GM18868 (cell line): ENCODE measurements at regions not wholly inside any gene's neighbourhood (a gene's known extent, or its start where the extent isn't known, plus 50 kb on each side); places are given as distances from the start of the nearest gene placed in this dataset.
"Not testable (repeated sequence)": the region's sequence is repeated elsewhere in the genome, so short reads cannot be mapped to it uniquely, and the experiment has no call there.

Source experiments
- ATAC-seq: cut with Tn5 transposase; IDR thresholded peaks from one replicate; pipeline ENCODE4 v1.9.1; 2021; ENCODE audit warnings: mild to moderate bottlenecking, moderate library complexity; ENCODE audit not compliant: unreplicated experiment

DNA sequence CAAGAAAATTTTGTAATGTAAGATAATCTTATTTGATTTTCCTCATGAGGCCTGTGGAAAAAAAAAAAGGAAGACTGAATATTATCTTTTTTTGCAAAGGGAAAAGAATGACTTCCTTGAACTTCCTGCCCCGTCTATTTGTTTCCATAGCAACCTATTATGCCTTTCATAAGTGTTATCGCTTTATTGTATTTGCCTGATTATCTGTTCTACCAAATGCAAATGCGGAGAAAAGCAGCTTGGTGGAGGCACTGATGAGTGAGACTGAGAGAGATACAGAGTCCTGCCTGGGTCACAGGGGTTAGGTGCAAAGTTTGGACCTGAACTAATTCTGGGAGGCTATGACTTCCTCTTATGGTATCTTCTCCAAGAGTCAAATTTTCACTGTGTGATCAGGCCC is 334.0 kb upstream of the KCNMB2 start:
- ATAC-seq, result no peak

DNA sequence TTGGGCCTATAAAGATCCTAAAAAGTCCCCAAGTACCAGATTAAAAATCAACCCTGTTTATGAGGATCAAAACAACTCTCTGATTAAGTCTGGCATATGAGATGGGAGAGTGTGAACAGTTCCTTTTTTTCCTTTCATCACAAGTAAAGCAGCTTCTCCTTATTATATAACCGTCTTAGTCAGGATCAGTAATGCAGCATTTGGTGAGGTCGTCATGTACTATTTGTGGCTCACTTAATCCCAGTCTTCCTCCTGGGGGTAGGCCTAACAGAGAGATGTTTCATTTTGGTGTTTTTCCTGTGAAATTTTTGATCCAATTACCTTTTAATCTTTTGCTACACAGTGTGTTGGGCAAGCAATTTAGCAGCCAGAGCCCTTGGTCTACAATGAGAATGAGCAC is 333.1 kb upstream of the KCNMB2 start:
- ATAC-seq, result no peak

DNA sequence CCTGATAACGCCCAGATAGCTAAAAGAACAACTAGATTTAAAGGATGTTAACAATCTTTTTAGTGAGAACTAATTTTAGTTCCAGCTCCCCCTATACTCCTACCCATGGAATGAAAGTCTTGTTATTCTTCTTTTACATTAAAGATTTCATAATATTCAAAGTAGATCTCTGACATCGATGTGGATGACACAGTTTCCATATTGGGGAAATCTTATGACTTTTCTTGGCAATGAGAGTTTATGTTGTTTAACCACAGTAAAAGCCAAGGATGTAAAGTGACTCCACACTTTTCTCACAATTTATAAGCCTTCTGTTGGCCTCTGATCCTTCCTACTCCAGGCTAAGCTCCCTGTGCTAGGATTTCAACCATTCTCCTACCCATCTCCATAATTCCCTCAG is 332.6 kb upstream of the KCNMB2 start:
- ATAC-seq, result no peak

DNA sequence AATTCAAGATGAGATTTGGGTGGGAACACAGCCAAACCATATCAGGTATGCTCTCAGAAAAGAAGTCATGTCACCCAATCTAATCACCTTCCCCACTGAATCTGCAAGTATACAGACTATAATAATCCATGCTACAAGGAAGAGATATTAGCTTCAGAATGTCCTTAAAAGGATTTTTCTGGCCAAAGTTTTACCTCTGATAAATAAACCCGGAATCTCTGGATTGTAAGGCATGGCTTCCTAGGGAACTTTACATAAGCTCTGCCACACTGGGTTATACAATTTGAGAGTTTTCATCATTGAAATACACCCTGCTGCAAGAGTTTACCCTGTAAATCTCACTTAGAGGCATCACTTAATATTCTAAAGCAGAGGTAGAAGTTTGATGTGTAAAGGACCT is 330.5 kb upstream of the KCNMB2 start:
- ATAC-seq, result no peak

DNA sequence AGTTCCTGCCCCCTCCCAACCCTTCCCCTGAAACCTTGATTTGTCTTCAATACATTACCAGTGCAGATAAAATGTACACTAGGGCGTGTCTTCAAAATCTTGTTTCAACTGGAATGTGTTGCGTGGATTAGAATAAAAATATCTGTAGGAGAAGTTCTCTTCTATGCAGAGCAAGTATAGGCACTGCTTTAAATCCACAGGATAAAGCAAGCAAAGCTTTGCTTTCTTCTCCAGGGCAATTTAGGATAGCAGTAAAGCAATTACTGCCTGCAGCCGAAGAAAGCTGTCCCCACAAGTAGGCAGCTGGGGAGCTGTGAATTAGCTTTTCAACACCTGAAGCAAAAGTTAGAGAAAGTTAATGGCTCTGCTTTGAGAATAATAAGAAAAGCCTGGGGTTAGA is 329.7 kb upstream of the KCNMB2 start:
- ATAC-seq, result no peak

DNA sequence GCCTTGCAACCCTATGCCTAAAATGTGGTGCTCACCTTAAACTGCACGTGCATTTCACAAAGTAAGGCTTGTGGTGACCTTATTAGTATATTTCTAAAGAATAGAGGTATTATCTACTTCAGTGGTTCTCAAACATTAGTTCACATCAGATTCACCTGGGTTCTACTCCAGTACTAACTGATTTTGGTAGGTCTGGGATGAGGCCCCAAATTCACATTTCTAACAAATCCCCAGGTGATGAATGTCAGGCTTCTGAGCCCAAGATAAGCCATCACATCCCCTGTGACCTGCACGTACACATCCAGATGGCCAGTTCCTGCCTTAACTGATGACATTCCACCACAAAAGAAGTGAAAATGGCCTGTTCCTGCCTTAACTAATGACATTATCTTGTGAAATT is 329.1 kb upstream of the KCNMB2 start:
- ATAC-seq, result not testable (repeated sequence)

DNA sequence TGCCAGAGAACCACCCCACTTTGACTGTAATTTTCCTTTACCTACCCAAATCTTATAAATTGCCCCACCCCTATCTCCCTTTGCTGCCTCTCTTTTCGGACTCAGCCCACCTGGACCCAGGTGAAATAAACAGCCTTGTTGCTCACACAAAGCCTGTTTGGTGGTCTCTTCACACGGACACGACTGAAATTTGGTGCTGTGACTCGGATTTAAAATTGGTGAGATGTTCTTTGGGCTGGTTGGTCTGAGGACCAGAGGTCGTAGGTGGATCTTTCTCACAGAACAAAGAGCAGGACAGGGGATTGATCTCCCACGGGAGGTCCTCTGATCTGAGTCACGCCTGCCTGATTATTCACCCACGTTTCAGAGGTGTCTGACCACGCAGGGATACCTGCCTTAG is 328.6 kb upstream of the KCNMB2 start:
- ATAC-seq, result not testable (repeated sequence)

DNA sequence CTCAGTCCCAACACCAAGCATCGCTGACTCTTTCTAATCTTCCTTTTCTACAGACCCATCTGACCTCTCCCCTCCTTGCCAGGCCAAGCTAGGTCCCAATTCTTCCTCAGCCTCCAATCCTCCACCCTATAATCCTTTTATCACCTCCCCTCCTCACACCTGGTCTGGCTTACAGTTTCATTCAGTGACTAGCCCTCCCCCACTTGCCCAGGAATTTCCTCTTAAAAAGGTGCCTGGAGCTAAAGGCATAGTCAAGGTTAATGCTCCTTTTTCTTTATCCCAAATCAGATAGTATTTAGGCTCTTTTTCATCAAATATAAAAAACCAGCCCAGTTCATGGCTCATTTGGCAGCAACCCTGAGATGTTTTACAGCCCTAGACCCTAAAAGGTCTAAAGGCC is 327.1 kb upstream of the KCNMB2 start:
- ATAC-seq, result not testable (repeated sequence)

DNA sequence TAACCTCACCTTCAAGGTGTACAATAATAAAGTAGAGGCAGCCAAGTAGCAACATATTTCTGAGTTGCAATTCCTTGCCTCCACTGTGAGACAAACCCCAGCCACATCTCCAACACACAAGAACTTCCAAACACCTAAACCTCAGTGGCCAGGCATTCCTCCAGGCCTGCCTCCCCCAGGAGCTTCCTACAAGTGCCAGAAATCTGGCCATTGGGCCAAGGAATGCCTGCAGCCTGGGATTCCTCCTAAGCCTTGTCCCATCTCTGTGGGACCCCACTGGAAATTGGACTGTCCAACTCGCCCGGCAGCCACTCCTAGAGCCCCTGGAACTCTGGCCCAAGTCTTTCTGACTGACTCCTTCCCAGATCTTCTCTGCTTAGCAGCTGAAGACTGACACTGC is 326.6 kb upstream of the KCNMB2 start:
- ATAC-seq, result not testable (repeated sequence)

DNA sequence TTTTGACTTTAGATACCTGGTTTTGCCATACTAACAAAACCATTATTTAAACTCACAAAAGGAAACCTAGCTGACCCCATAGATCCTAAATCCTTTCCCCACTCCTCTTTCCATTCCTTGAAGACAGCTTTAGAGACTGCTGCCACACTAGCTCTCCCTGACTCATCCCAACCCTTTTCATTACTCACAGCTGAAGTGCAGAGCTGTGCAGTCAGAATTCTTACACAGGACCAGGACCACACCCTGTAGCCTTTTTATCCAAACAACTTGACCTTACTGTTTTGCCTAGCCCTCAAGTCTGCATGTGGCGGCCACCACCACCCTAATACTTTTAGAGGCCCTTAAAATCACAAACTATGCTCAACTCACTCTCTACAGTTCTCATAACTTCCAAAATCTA is 325.1 kb upstream of the KCNMB2 start:
- not testable (repeated sequence) for ATAC-seq

DNA sequence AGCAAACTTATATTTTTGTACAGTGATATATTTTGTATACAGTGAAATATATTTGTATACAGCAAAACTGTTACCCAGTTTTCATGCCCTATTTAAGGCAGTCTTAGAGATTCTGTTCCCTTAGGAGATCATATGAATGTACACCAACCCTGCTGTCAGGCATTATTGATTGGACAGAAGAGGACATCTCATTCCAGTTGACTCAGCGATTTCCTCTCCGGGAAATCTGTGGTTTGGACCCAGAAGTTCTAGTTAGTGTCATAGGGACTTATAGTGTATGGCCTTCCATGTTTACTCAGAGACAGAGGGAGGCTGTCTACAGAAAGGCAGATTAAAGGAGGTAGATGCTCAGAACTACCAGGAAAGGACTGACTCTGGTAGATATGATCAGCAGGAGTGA is 318.8 kb upstream of the KCNMB2 start:
- ATAC-seq, result no peak

DNA sequence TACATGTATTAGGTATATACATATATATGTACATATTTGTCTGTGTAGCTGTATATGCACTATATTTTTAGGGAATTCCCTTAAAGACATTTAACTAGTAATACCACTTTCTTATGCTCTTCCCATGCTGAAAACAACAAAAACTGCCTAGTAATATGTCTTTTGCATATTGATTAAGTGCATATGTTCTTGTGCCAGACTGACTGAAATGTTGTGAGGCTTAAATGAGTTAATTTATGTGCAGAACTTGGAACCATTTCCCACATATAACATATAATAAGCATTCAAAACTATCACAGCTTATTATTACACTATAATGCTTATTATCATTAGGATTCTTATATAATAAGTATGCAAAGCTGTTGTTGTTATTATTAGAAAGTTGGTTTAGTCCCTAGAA is 318.0 kb upstream of the KCNMB2 start:
- no peak for ATAC-seq

DNA sequence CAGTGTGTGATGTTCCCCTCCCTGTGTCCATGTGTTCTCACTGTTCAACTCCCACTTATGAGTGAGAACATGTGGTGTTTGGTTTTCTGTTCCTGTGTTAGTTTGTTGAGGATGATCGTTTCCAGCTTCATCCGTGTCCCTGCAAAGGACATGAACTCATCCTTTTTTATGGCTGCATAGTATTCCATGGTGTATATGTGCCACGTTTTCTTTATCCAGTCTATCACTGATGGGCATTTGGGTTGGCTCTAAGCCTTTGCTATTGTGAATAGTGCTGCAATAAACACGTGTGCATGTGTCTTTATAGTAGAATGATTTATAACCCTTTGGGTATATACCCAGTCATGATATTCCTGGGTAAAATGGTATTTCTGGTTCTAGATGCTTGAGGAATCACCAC is 316.6 kb upstream of the KCNMB2 start:
- ATAC-seq, result not testable (repeated sequence)

DNA sequence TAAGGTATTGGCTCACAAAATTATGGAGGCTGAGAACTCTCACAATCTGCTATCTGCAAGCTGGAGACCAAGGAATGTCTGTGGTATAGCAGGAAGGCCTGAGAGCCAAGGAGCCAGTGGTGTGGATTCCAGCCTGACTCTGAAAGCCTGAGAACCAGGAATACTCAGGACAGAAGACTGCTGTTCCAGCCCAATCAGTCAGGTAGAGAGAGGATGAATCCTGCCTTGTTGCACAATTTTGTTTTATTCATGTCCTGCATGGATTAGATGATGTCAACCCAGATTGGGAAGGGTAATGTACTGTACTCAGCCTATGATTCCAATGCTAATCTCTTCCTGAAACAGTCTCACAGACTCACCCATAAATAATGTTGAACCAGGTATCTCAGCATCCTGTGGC is 312.4 kb upstream of the KCNMB2 start:
- no peak for ATAC-seq

DNA sequence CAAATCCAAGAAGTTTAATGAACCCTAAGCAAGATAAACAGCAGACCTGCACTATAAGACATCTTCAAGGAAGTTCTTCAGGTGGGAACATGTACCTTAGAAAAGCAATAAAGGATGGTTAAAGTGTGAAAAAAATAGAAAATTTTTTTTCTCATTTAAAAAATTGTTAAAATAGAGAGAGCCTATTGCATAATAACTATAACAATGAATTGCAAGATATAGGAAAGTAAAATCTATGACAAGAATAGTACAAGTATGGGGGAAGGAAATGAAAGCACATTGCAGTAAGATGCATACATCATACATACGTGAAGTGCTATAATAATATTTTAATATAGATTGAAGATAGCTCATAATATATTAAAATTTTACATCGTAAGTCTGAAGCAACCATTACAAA is 310.1 kb upstream of the KCNMB2 start:
- no peak for ATAC-seq

DNA sequence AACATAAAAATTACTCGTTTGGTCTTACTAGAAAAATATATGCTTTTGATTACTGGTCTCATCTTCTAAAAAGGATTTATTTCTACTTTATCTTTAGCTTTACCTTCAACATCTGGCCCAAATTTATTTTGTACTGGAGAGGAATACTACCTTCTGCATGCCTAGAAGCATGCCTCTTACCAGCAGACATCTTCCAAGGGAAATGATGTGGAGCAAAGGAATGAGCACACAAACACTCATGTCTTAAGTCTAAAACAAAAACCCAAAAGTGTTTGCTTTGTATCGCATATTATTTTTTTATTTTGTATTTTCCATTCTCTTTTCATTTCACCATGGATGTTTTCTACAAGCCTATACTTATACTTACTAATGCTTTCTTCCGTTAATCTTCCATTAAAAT is 304.6 kb upstream of the KCNMB2 start:
- ATAC-seq, result no peak

DNA sequence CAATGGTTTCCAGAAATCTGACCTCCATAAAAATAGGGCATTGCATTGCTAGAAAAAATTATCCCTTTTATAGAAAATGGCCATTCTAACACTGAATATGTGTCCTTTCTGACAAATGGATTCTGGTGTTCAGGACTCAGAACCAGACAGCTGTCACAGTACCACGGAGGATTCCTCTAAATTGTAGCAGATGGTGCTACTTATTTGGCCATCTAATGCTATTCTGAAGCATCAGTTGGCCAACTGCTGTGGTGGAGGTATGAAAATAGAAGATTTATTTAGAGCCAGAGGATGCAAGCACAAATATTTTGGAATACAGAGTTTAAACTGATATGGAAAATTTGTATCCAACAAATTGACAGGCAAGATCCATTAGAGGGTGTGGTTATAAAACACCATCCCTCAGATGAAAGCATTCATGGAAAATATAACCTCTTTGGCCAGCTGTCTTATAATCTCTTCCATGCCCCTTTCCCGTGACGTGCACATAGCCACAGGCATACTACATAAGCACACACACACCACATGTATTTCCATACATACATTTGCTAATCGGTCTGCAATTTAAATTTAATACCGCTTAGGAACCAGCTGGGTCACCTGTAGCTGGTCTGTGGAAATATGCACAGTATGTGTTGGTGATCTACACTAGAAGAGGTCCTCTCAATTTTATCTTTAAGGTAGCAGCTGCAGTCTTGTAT is 302.7 kb upstream of the KCNMB2 start:
- no peak for ATAC-seq

DNA sequence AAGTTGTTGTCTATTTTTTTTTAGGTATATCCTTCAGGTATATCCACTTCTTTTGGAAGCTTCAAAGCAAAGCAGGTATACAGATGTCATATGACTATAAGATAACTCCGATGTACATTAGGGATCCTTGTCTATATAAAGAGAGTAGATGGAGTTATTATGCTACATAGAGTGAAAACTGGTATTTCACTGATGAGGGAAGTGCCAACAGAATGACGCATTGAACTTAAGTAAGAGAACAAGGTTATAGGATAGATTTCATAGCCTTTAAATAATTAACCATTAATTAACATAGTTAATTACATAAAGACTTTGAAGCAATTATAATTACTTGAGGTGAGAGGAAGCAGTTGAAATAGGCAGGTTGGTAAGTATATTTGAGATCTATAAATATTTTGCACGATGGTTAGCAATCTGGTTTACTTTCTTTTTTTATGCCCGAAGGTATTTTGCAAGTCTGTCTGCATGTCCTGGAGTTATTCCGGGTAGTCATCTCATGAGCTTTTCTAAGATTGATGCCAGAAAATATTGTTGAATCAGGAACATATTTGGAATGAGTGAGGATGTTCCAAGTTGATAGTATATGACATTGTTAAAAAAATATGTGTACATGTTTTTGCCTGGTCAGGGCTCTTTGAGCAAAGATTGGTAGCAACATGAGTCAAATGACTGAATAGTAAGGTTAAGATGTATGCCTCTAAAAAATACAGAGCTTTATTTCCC is 299.5 kb upstream of the KCNMB2 start:
- no peak for ATAC-seq

DNA sequence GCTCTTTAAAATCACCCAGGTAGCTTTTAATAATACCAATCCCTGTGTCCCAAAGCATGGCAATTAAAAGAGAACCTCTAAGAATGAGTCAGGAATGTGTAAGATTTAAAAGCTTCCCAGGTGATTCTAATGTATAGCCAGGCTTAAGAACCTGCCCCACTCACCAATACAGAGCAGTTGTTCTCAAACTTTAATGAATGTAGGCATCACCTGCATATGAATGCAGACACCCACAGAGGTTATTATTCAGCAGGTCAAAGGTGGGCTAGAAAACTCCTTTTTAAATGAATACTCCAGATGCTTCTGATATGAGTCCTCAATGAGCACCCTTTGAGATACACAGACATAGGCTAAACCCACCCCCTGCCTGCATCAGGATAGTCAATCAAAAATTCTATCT is 298.1 kb upstream of the KCNMB2 start:
- ATAC-seq, result no peak

DNA sequence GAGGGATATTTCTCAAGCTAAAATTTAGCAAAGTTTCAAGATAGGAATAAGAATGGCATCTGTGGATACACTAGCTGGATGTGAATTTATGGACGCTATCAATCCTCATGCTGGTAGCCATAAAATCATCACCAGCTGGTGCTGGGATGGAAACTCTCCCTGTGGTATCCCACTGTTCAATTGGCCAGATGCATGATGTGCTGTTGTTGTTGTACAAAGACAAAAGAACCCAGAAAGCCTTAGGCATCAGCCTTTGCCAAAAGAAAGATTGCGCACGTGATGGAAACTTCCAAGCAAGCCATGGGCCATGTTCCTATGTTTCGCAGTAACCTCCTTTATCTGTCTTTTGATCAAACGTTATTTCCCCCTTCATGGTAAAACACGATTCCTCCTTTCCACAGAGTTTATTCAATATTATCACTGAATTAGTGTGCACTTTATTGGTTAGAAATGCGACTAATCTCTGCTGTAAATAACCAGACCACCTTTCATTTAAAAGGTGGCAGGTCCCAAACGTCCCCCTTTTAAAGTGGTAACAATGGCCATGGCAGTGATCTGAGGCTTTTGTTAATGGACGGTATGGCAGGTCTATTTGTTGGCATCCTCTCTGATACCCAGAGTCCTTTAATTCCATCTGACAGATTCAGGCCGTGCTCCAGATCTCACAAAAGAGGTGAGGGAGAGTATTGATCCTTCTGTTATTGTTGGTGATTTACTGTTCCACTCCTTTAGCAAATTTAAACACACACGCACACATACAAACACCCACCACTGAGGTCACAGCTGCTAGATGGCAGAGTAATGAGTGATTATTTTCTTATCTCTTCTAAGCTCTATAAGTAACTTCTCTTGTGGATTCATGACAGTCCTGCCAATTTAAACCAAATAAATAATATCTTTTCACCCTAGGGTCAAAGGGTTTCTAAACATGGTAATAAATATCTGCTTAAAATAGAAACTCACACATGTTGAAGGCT is 291.2 kb upstream of the KCNMB2 start:
- ATAC-seq, result no peak

DNA sequence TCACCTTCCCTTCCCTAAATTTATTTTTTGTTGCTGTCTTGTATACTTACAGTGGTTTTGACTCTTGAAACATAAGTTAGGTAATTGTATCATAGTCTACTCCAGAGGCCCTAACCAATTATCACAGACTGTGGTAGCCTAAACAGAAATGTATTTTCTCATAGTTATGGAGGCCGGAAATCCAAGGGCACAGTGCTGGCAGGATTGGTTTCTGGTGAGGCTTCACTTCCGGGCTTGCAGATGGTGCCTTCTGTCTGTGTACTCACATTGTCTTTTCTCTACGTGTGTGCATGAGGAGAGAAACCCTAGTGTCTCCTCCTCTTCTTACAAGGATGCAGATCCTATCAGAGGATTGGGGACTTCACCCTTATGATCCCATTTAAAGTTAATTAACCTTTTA is 290.2 kb upstream of the KCNMB2 start:
- no peak for ATAC-seq

DNA sequence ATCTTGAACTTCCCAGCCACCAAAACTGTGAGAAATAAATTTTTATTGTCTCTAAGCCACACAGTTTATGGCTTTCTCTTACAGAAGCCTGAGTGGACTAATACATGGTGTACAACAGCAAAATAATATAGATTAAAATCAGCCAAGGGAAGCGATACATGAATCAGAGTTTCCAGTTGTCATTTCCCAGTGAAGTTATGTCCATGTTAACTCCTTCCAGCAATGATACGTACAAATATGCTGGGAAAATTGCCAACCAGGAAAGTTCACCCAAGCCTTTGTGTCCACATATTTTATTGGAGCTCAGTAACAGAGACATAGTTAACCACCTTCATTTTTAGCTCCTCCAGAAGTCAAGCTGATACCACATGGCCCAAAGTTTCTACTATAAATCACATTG is 280.9 kb upstream of the KCNMB2 start:
- ATAC-seq, result no peak
